WTC11 (cell line): ENCODE measurements at regions not wholly inside any gene's neighbourhood (a gene's known extent, or its start where the extent isn't known, plus 50 kb on each side); places are given as distances from the start of the nearest gene placed in this dataset.

ENCODE experiments used
- ATAC-seq: fragments of 200-7000 bp; cut with Tn5 transposase; 2 replicates; pipeline ENCODE4 v1.10.0; 2021; ENCODE audit warnings: mild to moderate bottlenecking, moderate library complexity
- CTCF ChIA-PET: fragments of 300-600 bp; sonication (Branson Sonifier 250); formaldehyde crosslinking; loops from one replicate; lab custom pipeline; 2021; ENCODE audit warnings: antibody characterized with exemption; lab: Charles Lee
- POLR2A ChIA-PET: fragments of 350-600 bp; sonication (Branson Sonifier 250); formaldehyde crosslinking; loops from one replicate; lab custom pipeline; 2021; ENCODE audit warnings: antibody characterized with exemption; lab: Charles Lee
- DNase-seq: peaks from one replicate; pipeline ENCODE4 v3.0.0; 2021; ENCODE audit warnings: low spot score
- H3K27ac Mint-ChIP-seq: 2 replicates; pipeline ENCODE4 v1.8.0; 2021; ENCODE audit warnings: mixed read lengths
- H3K27me3 Mint-ChIP-seq: 2 replicates; pipeline ENCODE4 v1.8.0; 2021; ENCODE audit warnings: low read depth, mild to moderate bottlenecking, moderate library complexity, mixed read lengths
- H3K36me3 Mint-ChIP-seq: 2 replicates; pipeline ENCODE4 v1.8.0; 2021; ENCODE audit warnings: mixed read lengths
- H3K4me1 Mint-ChIP-seq: 2 replicates; pipeline ENCODE4 v1.8.0; 2022; ENCODE audit warnings: mixed read lengths
- H3K4me3 Mint-ChIP-seq: 2 replicates; pipeline ENCODE4 v1.8.0; 2021; ENCODE audit warnings: mild to moderate bottlenecking, moderate library complexity, mixed read lengths
- H3K9me3 Mint-ChIP-seq: 2 replicates; pipeline ENCODE4 v1.8.0; 2021; ENCODE audit warnings: mixed read lengths
- CBFB ChIP-seq: sonication (generic); formaldehyde crosslinking; IDR thresholded peaks from 2 replicates; pipeline ENCODE4 v1.8.1; 2022; ENCODE audit warnings: mild to moderate bottlenecking, low read depth, missing genetic modification reagents
- CREB1 ChIP-seq: sonication (generic); formaldehyde crosslinking; IDR thresholded peaks from 2 replicates; pipeline ENCODE4 v1.8.0; 2023; ENCODE audit warnings: mild to moderate bottlenecking, missing genetic modification reagents
- ETV6 ChIP-seq: sonication (generic); formaldehyde crosslinking; IDR thresholded peaks from 2 replicates; pipeline ENCODE4 v1.8.1; 2022; ENCODE audit warnings: mild to moderate bottlenecking, missing genetic modification reagents
- FOXP1 ChIP-seq: sonication (generic); formaldehyde crosslinking; IDR thresholded peaks from 2 replicates; pipeline ENCODE4 v1.8.0; 2022; ENCODE audit warnings: missing genetic modification reagents, mild to moderate bottlenecking, moderate library complexity, borderline replicate concordance
- MYBL2 ChIP-seq: sonication (generic); formaldehyde crosslinking; IDR thresholded peaks from 2 replicates; pipeline ENCODE4 v1.8.1; 2023; ENCODE audit warnings: mild to moderate bottlenecking, moderate library complexity, missing genetic modification reagents
- NFYB ChIP-seq: sonication (generic); formaldehyde crosslinking; conservative IDR thresholded peaks from 2 replicates; pipeline ENCODE4 v1.8.0; 2022; ENCODE audit warnings: low read depth, missing genetic modification reagents
- NR3C1 ChIP-seq: sonication (generic); formaldehyde crosslinking; conservative IDR thresholded peaks from 2 replicates; pipeline ENCODE4 v1.8.1; 2023; ENCODE audit warnings: low read depth, mild to moderate bottlenecking, missing genetic modification reagents
- RELA ChIP-seq: sonication (generic); formaldehyde crosslinking; IDR thresholded peaks from 2 replicates; pipeline ENCODE4 v1.8.1; 2022; ENCODE audit warnings: missing genetic modification reagents, mild to moderate bottlenecking, borderline replicate concordance
- SP1 ChIP-seq: sonication (generic); formaldehyde crosslinking; conservative IDR thresholded peaks from 2 replicates; pipeline ENCODE4 v1.8.1; 2022; ENCODE audit warnings: missing genetic modification reagents
- ZBTB21 ChIP-seq: sonication (generic); formaldehyde crosslinking; IDR thresholded peaks from 2 replicates; pipeline ENCODE4 v1.8.1; 2023; ENCODE audit warnings: mild to moderate bottlenecking, missing genetic modification reagents, borderline replicate concordance
- ZNF219 ChIP-seq: sonication (generic); formaldehyde crosslinking; IDR thresholded peaks from 2 replicates; pipeline ENCODE4 v1.8.0; 2023; ENCODE audit warnings: missing genetic modification reagents, mild to moderate bottlenecking, borderline replicate concordance
- ZNF263 ChIP-seq: sonication (generic); formaldehyde crosslinking; IDR thresholded peaks from 2 replicates; pipeline ENCODE4 v1.8.1; 2022; ENCODE audit warnings: low read depth, mild to moderate bottlenecking, moderate library complexity, missing genetic modification reagents
- ZNF317 ChIP-seq: sonication (generic); formaldehyde crosslinking; IDR thresholded peaks from 2 replicates; pipeline ENCODE4 v1.8.1; 2023; ENCODE audit warnings: low read depth, mild to moderate bottlenecking, moderate library complexity, missing genetic modification reagents, borderline replicate concordance
- ZNF396 ChIP-seq: fragments of 250-450 bp; sonication (Bioruptor Pico); IDR thresholded peaks from 2 replicates; pipeline ENCODE4 v1.8.0; 2021; ENCODE audit warnings: mild to moderate bottlenecking, moderate library complexity, borderline replicate concordance
- TF ChIP-seq, protein P1 (sequence below): sonication (generic); formaldehyde crosslinking; IDR thresholded peaks from 2 replicates; pipeline ENCODE4 v1.8.1; 2023; ENCODE audit warnings: mild to moderate bottlenecking, missing genetic modification reagents, moderate library complexity
- TF ChIP-seq, protein P2 (sequence below): fragments of 250-450 bp; sonication (Bioruptor Pico); IDR thresholded peaks from 2 replicates; pipeline ENCODE4 v1.8.0; 2021; ENCODE audit warnings: mild to moderate bottlenecking
- TF ChIP-seq, protein P3 (sequence below): sonication (generic); formaldehyde crosslinking; IDR thresholded peaks from 2 replicates; pipeline ENCODE4 v1.8.0; 2022; ENCODE audit warnings: mild to moderate bottlenecking, missing genetic modification reagents
- TF ChIP-seq, protein P4 (sequence below): sonication (generic); formaldehyde crosslinking; IDR thresholded peaks from 2 replicates; pipeline ENCODE4 v1.8.1; 2023; ENCODE audit warnings: mild to moderate bottlenecking, missing genetic modification reagents
- TF ChIP-seq, protein P5 (sequence below): sonication (generic); formaldehyde crosslinking; IDR thresholded peaks from 2 replicates; pipeline ENCODE4 v1.8.1; 2022; ENCODE audit warnings: low read depth, missing genetic modification reagents, borderline replicate concordance
- TF ChIP-seq, protein P6 (sequence below): sonication (generic); formaldehyde crosslinking; IDR thresholded peaks from 2 replicates; pipeline ENCODE4 v1.8.1; 2022; ENCODE audit warnings: low read depth, mild to moderate bottlenecking, moderate library complexity, missing genetic modification reagents, borderline replicate concordance
- TF ChIP-seq, protein P7 (sequence below): sonication (generic); formaldehyde crosslinking; IDR thresholded peaks from 2 replicates; pipeline ENCODE4 v1.8.1; 2022; ENCODE audit warnings: mild to moderate bottlenecking, moderate library complexity, missing genetic modification reagents
- TF ChIP-seq, protein P8 (sequence below): sonication (generic); formaldehyde crosslinking; IDR thresholded peaks from 2 replicates; pipeline ENCODE4 v1.8.1; 2023; ENCODE audit warnings: mild to moderate bottlenecking, missing genetic modification reagents, moderate library complexity
- TF ChIP-seq, protein P9 (sequence below): fragments of 250-450 bp; sonication (Bioruptor Pico); IDR thresholded peaks from 2 replicates; pipeline ENCODE4 v1.9.0; 2021; ENCODE audit warnings: mild to moderate bottlenecking

DNA sequence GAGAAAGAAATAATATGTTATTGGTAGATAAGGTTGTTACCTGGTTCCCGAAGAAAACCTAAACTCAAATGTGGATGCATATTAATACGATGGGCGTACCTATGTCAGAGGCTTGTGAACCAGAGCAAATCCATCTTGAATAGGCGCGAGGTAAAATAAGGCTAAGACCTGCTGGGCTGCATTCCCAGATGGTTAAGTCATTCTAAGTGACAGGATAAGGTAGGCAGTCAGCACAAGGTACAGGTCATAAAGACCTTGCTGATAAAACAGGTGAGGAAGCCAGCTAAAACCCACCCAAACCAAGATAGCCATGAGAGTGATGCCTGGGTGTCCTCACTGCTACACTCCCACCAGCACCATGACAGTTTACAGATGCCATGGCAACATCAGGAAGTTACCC is 1400.1 kb downstream of the CDH8 start:
- Mint-ChIP-seq H3K4me1 (peaks cover 26% of the 10 kb centered on the region), H3K4me3 (no peak overlapping the region), H3K27me3 (no peaks in the 10 kb centered on the region; the same call in 1 of the 2 replicates), H3K27ac (0 out of 2 replicates have a peak overlapping the region, but pooled peaks have one; percentile 41), H3K9me3 (peaks cover 17% of the 10 kb centered on the region), H3K36me3 (peaks cover 14% of the 10 kb centered on the region)
- no peak for DNase-seq
- TF ChIP-seq, protein P1, sequence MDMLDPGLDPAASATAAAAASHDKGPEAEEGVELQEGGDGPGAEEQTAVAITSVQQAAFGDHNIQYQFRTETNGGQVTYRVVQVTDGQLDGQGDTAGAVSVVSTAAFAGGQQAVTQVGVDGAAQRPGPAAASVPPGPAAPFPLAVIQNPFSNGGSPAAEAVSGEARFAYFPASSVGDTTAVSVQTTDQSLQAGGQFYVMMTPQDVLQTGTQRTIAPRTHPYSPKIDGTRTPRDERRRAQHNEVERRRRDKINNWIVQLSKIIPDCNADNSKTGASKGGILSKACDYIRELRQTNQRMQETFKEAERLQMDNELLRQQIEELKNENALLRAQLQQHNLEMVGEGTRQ (CRISPR knock-in tag): no peak
- no peak for TF ChIP-seq FOXP1 (CRISPR knock-in tag)
- TF ChIP-seq ETV6: no peak
- TF ChIP-seq, protein P2, sequence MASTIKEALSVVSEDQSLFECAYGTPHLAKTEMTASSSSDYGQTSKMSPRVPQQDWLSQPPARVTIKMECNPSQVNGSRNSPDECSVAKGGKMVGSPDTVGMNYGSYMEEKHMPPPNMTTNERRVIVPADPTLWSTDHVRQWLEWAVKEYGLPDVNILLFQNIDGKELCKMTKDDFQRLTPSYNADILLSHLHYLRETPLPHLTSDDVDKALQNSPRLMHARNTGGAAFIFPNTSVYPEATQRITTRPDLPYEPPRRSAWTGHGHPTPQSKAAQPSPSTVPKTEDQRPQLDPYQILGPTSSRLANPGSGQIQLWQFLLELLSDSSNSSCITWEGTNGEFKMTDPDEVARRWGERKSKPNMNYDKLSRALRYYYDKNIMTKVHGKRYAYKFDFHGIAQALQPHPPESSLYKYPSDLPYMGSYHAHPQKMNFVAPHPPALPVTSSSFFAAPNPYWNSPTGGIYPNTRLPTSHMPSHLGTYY: no peak
- no peak for TF ChIP-seq CREB1 (CRISPR knock-in tag)
- no peak for TF ChIP-seq ZBTB21 (CRISPR knock-in tag)
- TF ChIP-seq NR3C1 (CRISPR knock-in tag): no peak
- no peak for TF ChIP-seq ZNF317 (CRISPR knock-in tag)
- TF ChIP-seq, protein P3, sequence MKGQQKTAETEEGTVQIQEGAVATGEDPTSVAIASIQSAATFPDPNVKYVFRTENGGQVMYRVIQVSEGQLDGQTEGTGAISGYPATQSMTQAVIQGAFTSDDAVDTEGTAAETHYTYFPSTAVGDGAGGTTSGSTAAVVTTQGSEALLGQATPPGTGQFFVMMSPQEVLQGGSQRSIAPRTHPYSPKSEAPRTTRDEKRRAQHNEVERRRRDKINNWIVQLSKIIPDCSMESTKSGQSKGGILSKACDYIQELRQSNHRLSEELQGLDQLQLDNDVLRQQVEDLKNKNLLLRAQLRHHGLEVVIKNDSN (CRISPR knock-in tag): no peak
- TF ChIP-seq, protein P4, sequence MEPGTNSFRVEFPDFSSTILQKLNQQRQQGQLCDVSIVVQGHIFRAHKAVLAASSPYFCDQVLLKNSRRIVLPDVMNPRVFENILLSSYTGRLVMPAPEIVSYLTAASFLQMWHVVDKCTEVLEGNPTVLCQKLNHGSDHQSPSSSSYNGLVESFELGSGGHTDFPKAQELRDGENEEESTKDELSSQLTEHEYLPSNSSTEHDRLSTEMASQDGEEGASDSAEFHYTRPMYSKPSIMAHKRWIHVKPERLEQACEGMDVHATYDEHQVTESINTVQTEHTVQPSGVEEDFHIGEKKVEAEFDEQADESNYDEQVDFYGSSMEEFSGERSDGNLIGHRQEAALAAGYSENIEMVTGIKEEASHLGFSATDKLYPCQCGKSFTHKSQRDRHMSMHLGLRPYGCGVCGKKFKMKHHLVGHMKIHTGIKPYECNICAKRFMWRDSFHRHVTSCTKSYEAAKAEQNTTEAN (CRISPR knock-in tag): no peak
- no peak for TF ChIP-seq RELA (CRISPR knock-in tag)
- TF ChIP-seq, protein P5, sequence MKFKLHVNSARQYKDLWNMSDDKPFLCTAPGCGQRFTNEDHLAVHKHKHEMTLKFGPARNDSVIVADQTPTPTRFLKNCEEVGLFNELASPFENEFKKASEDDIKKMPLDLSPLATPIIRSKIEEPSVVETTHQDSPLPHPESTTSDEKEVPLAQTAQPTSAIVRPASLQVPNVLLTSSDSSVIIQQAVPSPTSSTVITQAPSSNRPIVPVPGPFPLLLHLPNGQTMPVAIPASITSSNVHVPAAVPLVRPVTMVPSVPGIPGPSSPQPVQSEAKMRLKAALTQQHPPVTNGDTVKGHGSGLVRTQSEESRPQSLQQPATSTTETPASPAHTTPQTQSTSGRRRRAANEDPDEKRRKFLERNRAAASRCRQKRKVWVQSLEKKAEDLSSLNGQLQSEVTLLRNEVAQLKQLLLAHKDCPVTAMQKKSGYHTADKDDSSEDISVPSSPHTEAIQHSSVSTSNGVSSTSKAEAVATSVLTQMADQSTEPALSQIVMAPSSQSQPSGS (CRISPR knock-in tag): no peak
- TF ChIP-seq, protein P6, sequence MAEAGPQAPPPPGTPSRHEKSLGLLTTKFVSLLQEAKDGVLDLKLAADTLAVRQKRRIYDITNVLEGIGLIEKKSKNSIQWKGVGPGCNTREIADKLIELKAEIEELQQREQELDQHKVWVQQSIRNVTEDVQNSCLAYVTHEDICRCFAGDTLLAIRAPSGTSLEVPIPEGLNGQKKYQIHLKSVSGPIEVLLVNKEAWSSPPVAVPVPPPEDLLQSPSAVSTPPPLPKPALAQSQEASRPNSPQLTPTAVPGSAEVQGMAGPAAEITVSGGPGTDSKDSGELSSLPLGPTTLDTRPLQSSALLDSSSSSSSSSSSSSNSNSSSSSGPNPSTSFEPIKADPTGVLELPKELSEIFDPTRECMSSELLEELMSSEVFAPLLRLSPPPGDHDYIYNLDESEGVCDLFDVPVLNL (CRISPR knock-in tag): no peak
- peak; percentile 53 for ATAC-seq
- ChIA-PET POLR2A (interaction anchor here (0.5 kb wide), 1 partner anchor 95 kb away, joined by 3 read pairs; no protein-coding TSS in a partner anchor), CTCF (no interaction called here)

DNA sequence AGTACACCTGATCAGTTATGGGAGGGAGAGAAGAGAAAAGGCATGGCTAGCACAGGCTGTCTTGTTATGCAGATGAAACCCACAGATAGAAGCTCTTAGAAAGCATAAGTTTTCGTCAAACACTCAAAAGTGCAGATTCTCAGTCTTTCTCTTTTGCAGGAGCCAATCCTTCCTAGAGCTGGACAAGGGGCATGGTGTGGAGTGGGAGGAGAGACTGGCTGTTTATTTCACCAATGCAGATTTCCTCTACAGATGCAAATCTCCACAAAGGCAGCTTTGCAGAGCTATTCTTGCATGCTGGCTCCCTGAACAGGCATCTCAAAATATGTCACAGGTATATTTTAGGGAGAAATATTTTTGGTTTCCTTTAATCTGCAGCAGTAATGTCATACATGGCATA is 1400.7 kb downstream of the CDH8 start:
- Mint-ChIP-seq H3K4me1 (peaks cover 22% of the 10 kb centered on the region), H3K4me3 (no peak overlapping the region; the same call in 1 of the 2 replicates), H3K27me3 (no peaks in the 10 kb centered on the region; the same call in 1 of the 2 replicates), H3K27ac (no peak overlapping the region; the same call in 1 of the 2 replicates), H3K9me3 (peaks cover 17% of the 10 kb centered on the region), H3K36me3 (peaks cover 14% of the 10 kb centered on the region)
- ATAC-seq: peak; percentile 38; the same call in 1 of the 2 replicates
- ChIA-PET POLR2A (interaction anchor here (0.5 kb wide), 1 partner anchor 94 kb away, joined by 3 read pairs; no protein-coding TSS in a partner anchor), CTCF (no interaction called here)
- DNase-seq: no peak
- TF ChIP-seq ZNF219 (CRISPR knock-in tag) (no peak), CBFB (CRISPR knock-in tag) (no peak), NFYB (CRISPR knock-in tag) (no peak), ZNF396 (CRISPR knock-in tag) (no peak), SP1 (no peak), ZNF263 (CRISPR knock-in tag) (no peak), CREB1 (CRISPR knock-in tag) (no peak), MYBL2 (CRISPR knock-in tag) (no peak)
- TF ChIP-seq, protein P7, sequence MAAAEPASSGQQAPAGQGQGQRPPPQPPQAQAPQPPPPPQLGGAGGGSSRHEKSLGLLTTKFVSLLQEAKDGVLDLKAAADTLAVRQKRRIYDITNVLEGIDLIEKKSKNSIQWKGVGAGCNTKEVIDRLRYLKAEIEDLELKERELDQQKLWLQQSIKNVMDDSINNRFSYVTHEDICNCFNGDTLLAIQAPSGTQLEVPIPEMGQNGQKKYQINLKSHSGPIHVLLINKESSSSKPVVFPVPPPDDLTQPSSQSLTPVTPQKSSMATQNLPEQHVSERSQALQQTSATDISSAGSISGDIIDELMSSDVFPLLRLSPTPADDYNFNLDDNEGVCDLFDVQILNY: no peak
- TF ChIP-seq, protein P8, sequence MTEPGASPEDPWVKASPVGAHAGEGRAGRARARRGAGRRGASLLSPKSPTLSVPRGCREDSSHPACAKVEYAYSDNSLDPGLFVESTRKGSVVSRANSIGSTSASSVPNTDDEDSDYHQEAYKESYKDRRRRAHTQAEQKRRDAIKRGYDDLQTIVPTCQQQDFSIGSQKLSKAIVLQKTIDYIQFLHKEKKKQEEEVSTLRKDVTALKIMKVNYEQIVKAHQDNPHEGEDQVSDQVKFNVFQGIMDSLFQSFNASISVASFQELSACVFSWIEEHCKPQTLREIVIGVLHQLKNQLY: no peak
- TF ChIP-seq, protein P9, sequence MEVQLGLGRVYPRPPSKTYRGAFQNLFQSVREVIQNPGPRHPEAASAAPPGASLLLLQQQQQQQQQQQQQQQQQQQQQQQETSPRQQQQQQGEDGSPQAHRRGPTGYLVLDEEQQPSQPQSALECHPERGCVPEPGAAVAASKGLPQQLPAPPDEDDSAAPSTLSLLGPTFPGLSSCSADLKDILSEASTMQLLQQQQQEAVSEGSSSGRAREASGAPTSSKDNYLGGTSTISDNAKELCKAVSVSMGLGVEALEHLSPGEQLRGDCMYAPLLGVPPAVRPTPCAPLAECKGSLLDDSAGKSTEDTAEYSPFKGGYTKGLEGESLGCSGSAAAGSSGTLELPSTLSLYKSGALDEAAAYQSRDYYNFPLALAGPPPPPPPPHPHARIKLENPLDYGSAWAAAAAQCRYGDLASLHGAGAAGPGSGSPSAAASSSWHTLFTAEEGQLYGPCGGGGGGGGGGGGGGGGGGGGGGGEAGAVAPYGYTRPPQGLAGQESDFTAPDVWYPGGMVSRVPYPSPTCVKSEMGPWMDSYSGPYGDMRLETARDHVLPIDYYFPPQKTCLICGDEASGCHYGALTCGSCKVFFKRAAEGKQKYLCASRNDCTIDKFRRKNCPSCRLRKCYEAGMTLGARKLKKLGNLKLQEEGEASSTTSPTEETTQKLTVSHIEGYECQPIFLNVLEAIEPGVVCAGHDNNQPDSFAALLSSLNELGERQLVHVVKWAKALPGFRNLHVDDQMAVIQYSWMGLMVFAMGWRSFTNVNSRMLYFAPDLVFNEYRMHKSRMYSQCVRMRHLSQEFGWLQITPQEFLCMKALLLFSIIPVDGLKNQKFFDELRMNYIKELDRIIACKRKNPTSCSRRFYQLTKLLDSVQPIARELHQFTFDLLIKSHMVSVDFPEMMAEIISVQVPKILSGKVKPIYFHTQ (CRISPR knock-in tag): no peak
